Astrocyte (in vitro differentiated cells and primary cell): ENCODE measurements at regions not wholly inside any gene's neighbourhood (a gene's known extent, or its start where the extent isn't known, plus 50 kb on each side); places are given as distances from the start of the nearest gene placed in this dataset.

Source experiments
- CTCF ChIP-seq: IDR thresholded peaks from 2 replicates; pipeline ENCODE4 v1.5.1; 2011; ENCODE audit warnings: low read depth, mild to moderate bottlenecking, inconsistent platforms, low read length, moderate library complexity; ENCODE audit not compliant: insufficient read depth
- EZH2 ChIP-seq: IDR thresholded peaks from 2 replicates; pipeline ENCODE4 v1.6.1; 2012; ENCODE audit warnings: mild to moderate bottlenecking, low read length, inconsistent platforms; ENCODE audit not compliant: insufficient read depth

GRCh38 chr3:69594286-69594685, 145.0 kb upstream of the MITF start:
- TF ChIP-seq CTCF: no peak
- TF ChIP-seq EZH2: no peak
